HepG2 (cell line): ENCODE measurements at regions not wholly inside any gene's neighbourhood (a gene's known extent, or its start where the extent isn't known, plus 50 kb on each side); places are given as distances from the start of the nearest gene placed in this dataset.

Source experiments
- ATAC-seq: fragments of 200-7000 bp; cut with Tn5 transposase; 3 replicates; pipeline ENCODE4 v1.9.1; 2020; ENCODE audit warnings: mild to moderate bottlenecking, moderate library complexity
- BruUV-seq: library from RNA; stranded (reverse); fragments of 400-500 nt; replicated peaks from 2 replicates; lab custom pipeline; 2021; lab: Mats Ljungman, UMichigan
- CTCF ChIA-PET: fragments of 300-600 bp; formaldehyde crosslinking; extraction: SDS; loops from one replicate; lab custom pipeline; 2021; ENCODE audit warnings: low total read pairs, inconsistent platforms, low intra/inter-chr PET ratio; lab: Yijun Ruan, JAX
- POLR2A ChIA-PET: fragments of 350-600 bp; sonication (Branson Sonifier 250); formaldehyde crosslinking; loops from one replicate; lab custom pipeline; 2020; ENCODE audit warnings: antibody characterized with exemption, inconsistent platforms; lab: Yijun Ruan, JAX
- DNase-seq: peaks from one replicate; pipeline ENCODE4 v3.0.0-alpha.2; 2015; ENCODE audit warnings: low spot score
- FAIRE-seq: peaks from 3 replicates; lab custom pipeline; 2011; peaks lifted over from hg19 to GRCh38; lab: Jason Lieb, UNC
- H2AFZ ChIP-seq: one replicate; pipeline ENCODE4 v1.6.1; 2011; ENCODE audit warnings: low read length, inconsistent platforms
- H3K27ac ChIP-seq: fragments of 300-600 bp; 3 replicates; pipeline ENCODE4 v1.8.0; 2011; ENCODE audit warnings: mixed run types, mild to moderate bottlenecking, mixed read lengths, low read length, inconsistent platforms; ENCODE audit not compliant: insufficient read depth; ENCODE audit errors: extremely low read length
- H3K27me3 ChIP-seq, 2 experiments: fragments of 200-600 bp in 1 of 2; 2 replicates in 1 of 2; 3 replicates in 1 of 2; pipeline versions ENCODE4 v1.6.0 to v1.8.0; 2011; ENCODE audit warnings: low read length in 2 of 2, mild to moderate bottlenecking in 2 of 2, moderate library complexity in 2 of 2, inconsistent platforms in 1 of 2; ENCODE audit not compliant: insufficient read depth in 2 of 2, control insufficient read depth in 1 of 2
- H3K36me3 ChIP-seq, 2 experiments: fragments of 200-600 bp in 1 of 2; replicated peaks in 1 of 2; 2 replicates in 1 of 2; 3 replicates in 1 of 2; pipeline versions ENCODE4 v1.5.1 to v1.8.0; 2011; ENCODE audit warnings: low read length in 2 of 2, inconsistent platforms in 1 of 2; ENCODE audit not compliant: insufficient read depth in 2 of 2, control insufficient read depth in 1 of 2
- H3K4me1 ChIP-seq: 2 replicates; pipeline ENCODE4 v1.5.1; 2012; ENCODE audit warnings: low read length, inconsistent platforms; ENCODE audit not compliant: insufficient read depth
- H3K4me2 ChIP-seq: 2 replicates; pipeline ENCODE4 v1.6.0; 2011; ENCODE audit warnings: low read depth, low read length, inconsistent platforms
- H3K4me3 ChIP-seq, 3 experiments: fragments of 200-600 bp in 1 of 3; sonication (generic), shearing (Covaris generic) in 1 of 3; replicated peaks in 1 of 3; 2 replicates each; pipeline ENCODE4 v1.5.1; 2011 to 2016; ENCODE audit warnings: low read length in 3 of 3, inconsistent platforms in 2 of 3, low read depth in 2 of 3, mild to moderate bottlenecking in 2 of 3, control low read depth in 1 of 3, mixed read lengths in 1 of 3; ENCODE audit not compliant: insufficient read depth in 1 of 3
- H3K79me2 ChIP-seq: one replicate; pipeline ENCODE4 v1.6.1; 2011; ENCODE audit warnings: low read length, inconsistent platforms; ENCODE audit not compliant: insufficient read depth
- H3K9ac ChIP-seq: 2 replicates; pipeline ENCODE4 v1.6.0; 2011; ENCODE audit warnings: mild to moderate bottlenecking, low read depth, low read length, inconsistent platforms; ENCODE audit not compliant: insufficient read depth
- H3K9me3 ChIP-seq: 2 replicates; pipeline ENCODE4 v1.5.1; 2012; ENCODE audit warnings: mild to moderate bottlenecking, low read length
- H4K20me1 ChIP-seq: 2 replicates; pipeline ENCODE4 v1.6.0; 2011; ENCODE audit warnings: inconsistent platforms, mild to moderate bottlenecking, low read length, moderate library complexity; ENCODE audit not compliant: insufficient read depth
- ARNT ChIP-seq: fragments of 450-650 bp; IDR thresholded peaks from 2 replicates; pipeline ENCODE4 v1.6.1; 2017
- GZF1 ChIP-seq: sonication (generic); formaldehyde crosslinking; IDR thresholded peaks from 2 replicates; pipeline ENCODE4 v1.5.1; 2020; ENCODE audit warnings: mild to moderate bottlenecking, missing genetic modification reagents
- KMT2A ChIP-seq: sonication (generic); formaldehyde crosslinking; IDR thresholded peaks from 2 replicates; pipeline ENCODE4 v1.4.0; 2020; ENCODE audit warnings: missing genetic modification reagents
- NFIB ChIP-seq: sonication (generic); formaldehyde crosslinking; IDR thresholded peaks from 2 replicates; pipeline ENCODE4 v1.9.0; 2021; ENCODE audit warnings: missing genetic modification reagents, mild to moderate bottlenecking, borderline replicate concordance
- SRSF1 ChIP-seq: fragments of 200-400 bp; formaldehyde crosslinking; optimal IDR thresholded peaks from 2 replicates; pipeline ENCODE3; 2017; ENCODE audit warnings: mild to moderate bottlenecking, low read depth, low read length, moderate library complexity
- TOPORS ChIP-seq: sonication (generic); formaldehyde crosslinking; IDR thresholded peaks from 2 replicates; pipeline ENCODE4 v1.8.0; 2023; ENCODE audit warnings: mild to moderate bottlenecking, missing genetic modification reagents
- ZNF180 ChIP-seq: sonication (generic); formaldehyde crosslinking; IDR thresholded peaks from 2 replicates; pipeline ENCODE4 v1.4.0; 2020; ENCODE audit warnings: low read depth, missing genetic modification reagents, borderline replicate concordance
- ZNF205 ChIP-seq: IDR thresholded peaks from 2 replicates; pipeline ENCODE4 v1.6.1; 2018; ENCODE audit warnings: missing biosample characterization, missing genetic modification reagents
- WGBS: methylation state at CpG from one replicate; pipeline ENCODE4 v1.1.6; 2017; ENCODE audit warnings: low lambda C conversion rate; 5-methylcytosine and 5-hydroxymethylcytosine counted together
- in situ Hi-C: cut with HindIII; loops from 2 replicates; pipeline ENCODE4 v1.10.0; 2017; ENCODE audit warnings: low pct_unique_long_range_greater_than_20kb; ENCODE audit not compliant: extremely low pct_ligation_motif_present
- intact Hi-C: fragments of 100-400 bp; cut with micrococcal nuclease; formaldehyde crosslinking; loops from one replicate; pipeline ENCODE4 v1.10.0; 2022; ENCODE audit not compliant: unreplicated experiment
- TF ChIP-seq, protein P1 (sequence below): sonication (generic); formaldehyde crosslinking; IDR thresholded peaks from 2 replicates; pipeline ENCODE4 v1.5.0; 2020; ENCODE audit warnings: mild to moderate bottlenecking, missing genetic modification reagents
- TF ChIP-seq, protein P2 (sequence below): sonication (generic); formaldehyde crosslinking; IDR thresholded peaks from 2 replicates; pipeline ENCODE4 v1.5.0; 2020; ENCODE audit warnings: mild to moderate bottlenecking, missing genetic modification reagents, borderline replicate concordance

DNA sequence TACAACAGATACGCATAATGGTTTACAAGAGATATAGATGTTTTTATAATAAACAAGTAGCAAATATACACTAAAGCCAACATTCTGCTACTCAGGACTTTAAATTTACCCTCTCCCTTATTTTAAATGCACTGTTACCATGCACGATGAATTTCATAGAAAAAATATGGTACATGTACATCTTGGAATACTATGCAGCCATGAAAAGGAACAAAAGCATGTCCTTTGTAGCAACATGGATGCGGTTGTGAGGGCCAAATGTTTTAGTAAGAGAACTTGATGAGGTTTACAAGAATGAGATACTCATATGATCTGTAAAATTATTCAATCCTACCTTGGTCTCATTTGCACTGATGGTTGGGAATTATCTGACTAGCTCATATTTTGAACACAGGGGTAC lies 769.3 kb downstream of the VGLL3 start:
- Histone ChIP-seq H4K20me1 (no peaks in the 10 kb centered on the region), H3K79me2 (no peaks in the 10 kb centered on the region), H3K9ac (no peak overlapping the region), H3K4me1 (no peaks in the 10 kb centered on the region), H3K9me3 (no peaks in the 10 kb centered on the region), H3K27me3 (no peaks in the 10 kb centered on the region), H3K36me3 (no peaks in the 10 kb centered on the region), H3K4me2 (no peak overlapping the region), H2AFZ (no peak overlapping the region), H3K27ac (no peak overlapping the region), H3K4me3 (no peak overlapping the region)
- intact Hi-C loops (no loop called here), in situ Hi-C loops (no loop called here)
- TF ChIP-seq KMT2A (CRISPR knock-in tag): no peak
- TF ChIP-seq NFIB (CRISPR knock-in tag): no peak
- TF ChIP-seq, protein P1, sequence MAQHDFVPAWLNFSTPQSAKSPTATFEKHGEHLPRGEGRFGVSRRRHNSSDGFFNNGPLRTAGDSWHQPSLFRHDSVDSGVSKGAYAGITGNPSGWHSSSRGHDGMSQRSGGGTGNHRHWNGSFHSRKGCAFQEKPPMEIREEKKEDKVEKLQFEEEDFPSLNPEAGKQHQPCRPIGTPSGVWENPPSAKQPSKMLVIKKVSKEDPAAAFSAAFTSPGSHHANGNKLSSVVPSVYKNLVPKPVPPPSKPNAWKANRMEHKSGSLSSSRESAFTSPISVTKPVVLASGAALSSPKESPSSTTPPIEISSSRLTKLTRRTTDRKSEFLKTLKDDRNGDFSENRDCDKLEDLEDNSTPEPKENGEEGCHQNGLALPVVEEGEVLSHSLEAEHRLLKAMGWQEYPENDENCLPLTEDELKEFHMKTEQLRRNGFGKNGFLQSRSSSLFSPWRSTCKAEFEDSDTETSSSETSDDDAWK (CRISPR knock-in tag): no peak
- TF ChIP-seq TOPORS (CRISPR knock-in tag): no peak
- TF ChIP-seq, protein P2, sequence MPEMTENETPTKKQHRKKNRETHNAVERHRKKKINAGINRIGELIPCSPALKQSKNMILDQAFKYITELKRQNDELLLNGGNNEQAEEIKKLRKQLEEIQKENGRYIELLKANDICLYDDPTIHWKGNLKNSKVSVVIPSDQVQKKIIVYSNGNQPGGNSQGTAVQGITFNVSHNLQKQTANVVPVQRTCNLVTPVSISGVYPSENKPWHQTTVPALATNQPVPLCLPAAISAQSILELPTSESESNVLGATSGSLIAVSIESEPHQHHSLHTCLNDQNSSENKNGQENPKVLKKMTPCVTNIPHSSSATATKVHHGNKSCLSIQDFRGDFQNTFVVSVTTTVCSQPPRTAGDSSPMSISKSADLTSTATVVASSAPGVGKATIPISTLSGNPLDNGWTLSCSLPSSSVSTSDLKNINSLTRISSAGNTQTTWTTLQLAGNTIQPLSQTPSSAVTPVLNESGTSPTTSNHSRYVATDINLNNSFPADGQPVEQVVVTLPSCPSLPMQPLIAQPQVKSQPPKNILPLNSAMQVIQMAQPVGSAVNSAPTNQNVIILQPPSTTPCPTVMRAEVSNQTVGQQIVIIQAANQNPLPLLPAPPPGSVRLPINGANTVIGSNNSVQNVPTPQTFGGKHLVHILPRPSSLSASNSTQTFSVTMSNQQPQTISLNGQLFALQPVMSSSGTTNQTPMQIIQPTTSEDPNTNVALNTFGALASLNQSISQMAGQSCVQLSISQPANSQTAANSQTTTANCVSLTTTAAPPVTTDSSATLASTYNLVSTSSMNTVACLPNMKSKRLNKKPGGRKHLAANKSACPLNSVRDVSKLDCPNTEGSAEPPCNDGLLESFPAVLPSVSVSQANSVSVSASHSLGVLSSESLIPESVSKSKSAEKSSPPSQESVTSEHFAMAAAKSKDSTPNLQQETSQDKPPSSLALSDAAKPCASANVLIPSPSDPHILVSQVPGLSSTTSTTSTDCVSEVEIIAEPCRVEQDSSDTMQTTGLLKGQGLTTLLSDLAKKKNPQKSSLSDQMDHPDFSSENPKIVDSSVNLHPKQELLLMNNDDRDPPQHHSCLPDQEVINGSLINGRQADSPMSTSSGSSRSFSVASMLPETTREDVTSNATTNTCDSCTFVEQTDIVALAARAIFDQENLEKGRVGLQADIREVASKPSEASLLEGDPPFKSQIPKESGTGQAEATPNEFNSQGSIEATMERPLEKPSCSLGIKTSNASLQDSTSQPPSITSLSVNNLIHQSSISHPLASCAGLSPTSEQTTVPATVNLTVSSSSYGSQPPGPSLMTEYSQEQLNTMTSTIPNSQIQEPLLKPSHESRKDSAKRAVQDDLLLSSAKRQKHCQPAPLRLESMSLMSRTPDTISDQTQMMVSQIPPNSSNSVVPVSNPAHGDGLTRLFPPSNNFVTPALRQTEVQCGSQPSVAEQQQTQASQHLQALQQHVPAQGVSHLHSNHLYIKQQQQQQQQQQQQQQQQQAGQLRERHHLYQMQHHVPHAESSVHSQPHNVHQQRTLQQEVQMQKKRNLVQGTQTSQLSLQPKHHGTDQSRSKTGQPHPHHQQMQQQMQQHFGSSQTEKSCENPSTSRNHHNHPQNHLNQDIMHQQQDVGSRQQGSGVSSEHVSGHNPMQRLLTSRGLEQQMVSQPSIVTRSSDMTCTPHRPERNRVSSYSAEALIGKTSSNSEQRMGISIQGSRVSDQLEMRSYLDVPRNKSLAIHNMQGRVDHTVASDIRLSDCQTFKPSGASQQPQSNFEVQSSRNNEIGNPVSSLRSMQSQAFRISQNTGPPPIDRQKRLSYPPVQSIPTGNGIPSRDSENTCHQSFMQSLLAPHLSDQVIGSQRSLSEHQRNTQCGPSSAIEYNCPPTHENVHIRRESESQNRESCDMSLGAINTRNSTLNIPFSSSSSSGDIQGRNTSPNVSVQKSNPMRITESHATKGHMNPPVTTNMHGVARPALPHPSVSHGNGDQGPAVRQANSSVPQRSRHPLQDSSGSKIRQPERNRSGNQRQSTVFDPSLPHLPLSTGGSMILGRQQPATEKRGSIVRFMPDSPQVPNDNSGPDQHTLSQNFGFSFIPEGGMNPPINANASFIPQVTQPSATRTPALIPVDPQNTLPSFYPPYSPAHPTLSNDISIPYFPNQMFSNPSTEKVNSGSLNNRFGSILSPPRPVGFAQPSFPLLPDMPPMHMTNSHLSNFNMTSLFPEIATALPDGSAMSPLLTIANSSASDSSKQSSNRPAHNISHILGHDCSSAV (CRISPR knock-in tag): no peak
- no peak for TF ChIP-seq SRSF1
- no peak for TF ChIP-seq ZNF205 (CRISPR knock-in tag)
- TF ChIP-seq ZNF180: no peak
- no peak for TF ChIP-seq GZF1 (CRISPR knock-in tag)
- no peak for TF ChIP-seq ARNT
- ChIA-PET POLR2A (no interaction called here), CTCF (no interaction called here)
- WGBS: 33% methylated on average over 3 of the region's 3 CpGs
- FAIRE-seq: no peak
- ATAC-seq: no peak
- DNase-seq: no peak
- no TSS peak for BruUV-seq
